OCI-LY7 (cell line): ENCODE measurements at regions not wholly inside any gene's neighbourhood (a gene's known extent, or its start where the extent isn't known, plus 50 kb on each side); places are given as distances from the start of the nearest gene placed in this dataset.

ENCODE experiments used
- EZH2phosphoT487 ChIP-seq: fragments of 200-600 bp; sonication (generic); IDR thresholded peaks from 2 replicates; pipeline ENCODE4 v1.6.1; 2018; ENCODE audit warnings: low read depth, borderline replicate concordance, mild to moderate bottlenecking, mixed run types, antibody characterized with exemption, low read length, moderate library complexity, mixed read lengths
- TF ChIP-seq, protein P1 (sequence below): fragments of 200-600 bp; sonication (generic); conservative IDR thresholded peaks from 2 replicates; pipeline ENCODE4 v1.5.1; 2014; ENCODE audit warnings: mild to moderate bottlenecking, antibody characterized with exemption, low read length, moderate library complexity, mixed read lengths

DNA sequence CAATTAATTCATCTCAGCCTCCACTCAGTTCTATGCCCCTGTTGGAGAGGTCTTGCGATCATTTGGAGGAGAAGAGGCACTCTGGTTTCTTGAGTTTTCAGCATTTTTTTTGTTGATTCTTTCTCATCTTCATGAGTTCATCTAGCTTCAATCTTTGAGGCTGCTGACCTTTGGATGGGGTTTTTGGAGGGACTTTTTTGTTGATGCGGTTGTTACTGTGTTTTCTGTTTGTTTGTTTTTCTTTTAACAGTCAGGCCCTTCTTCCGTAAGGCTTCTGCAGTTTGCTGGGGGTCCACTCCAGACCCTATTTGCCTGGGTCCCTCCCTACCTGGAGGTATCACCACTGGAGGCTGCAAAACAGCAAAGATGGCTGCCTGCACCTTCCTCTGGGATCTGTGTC is 149.9 kb upstream of the RBBP8 start:
- TF ChIP-seq, protein P1, sequence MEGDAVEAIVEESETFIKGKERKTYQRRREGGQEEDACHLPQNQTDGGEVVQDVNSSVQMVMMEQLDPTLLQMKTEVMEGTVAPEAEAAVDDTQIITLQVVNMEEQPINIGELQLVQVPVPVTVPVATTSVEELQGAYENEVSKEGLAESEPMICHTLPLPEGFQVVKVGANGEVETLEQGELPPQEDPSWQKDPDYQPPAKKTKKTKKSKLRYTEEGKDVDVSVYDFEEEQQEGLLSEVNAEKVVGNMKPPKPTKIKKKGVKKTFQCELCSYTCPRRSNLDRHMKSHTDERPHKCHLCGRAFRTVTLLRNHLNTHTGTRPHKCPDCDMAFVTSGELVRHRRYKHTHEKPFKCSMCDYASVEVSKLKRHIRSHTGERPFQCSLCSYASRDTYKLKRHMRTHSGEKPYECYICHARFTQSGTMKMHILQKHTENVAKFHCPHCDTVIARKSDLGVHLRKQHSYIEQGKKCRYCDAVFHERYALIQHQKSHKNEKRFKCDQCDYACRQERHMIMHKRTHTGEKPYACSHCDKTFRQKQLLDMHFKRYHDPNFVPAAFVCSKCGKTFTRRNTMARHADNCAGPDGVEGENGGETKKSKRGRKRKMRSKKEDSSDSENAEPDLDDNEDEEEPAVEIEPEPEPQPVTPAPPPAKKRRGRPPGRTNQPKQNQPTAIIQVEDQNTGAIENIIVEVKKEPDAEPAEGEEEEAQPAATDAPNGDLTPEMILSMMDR: no peak
- no peak for TF ChIP-seq EZH2phosphoT487
